Panc1 (cell line): ENCODE measurements at regions not wholly inside any gene's neighbourhood (a gene's known extent, or its start where the extent isn't known, plus 50 kb on each side); places are given as distances from the start of the nearest gene placed in this dataset.

Source experiments
- ATAC-seq: fragments of 200-7000 bp; cut with Tn5 transposase; 2 replicates; pipeline ENCODE4 v1.9.1; 2020; ENCODE audit warnings: mild to moderate bottlenecking, moderate library complexity
- BruUV-seq: library from RNA; stranded (reverse); fragments of 400-500 nt; replicated peaks from 2 replicates; lab custom pipeline; 2021; lab: Mats Ljungman, UMichigan
- CTCF ChIA-PET: fragments of 300-600 bp; sonication (Branson Sonifier 250); formaldehyde crosslinking; loops from one replicate; lab custom pipeline; 2022; ENCODE audit warnings: antibody characterized with exemption; lab: Charles Lee
- POLR2A ChIA-PET: fragments of 300-600 bp; sonication (Branson Sonifier 250); formaldehyde crosslinking; loops from one replicate; lab custom pipeline; 2022; ENCODE audit warnings: antibody characterized with exemption; lab: Charles Lee
- DNase-seq: peaks from one replicate; pipeline ENCODE4 v3.0.0-alpha.2; 2010; ENCODE audit warnings: low read depth, low spot score
- H3K27ac ChIP-seq: 2 replicates; pipeline ENCODE4 v1.5.1; 2011; ENCODE audit warnings: mild to moderate bottlenecking, low read length, inconsistent platforms
- H3K27me3 ChIP-seq: fragments of 200-500 bp; sonication (Bioruptor generic); 2 replicates; pipeline ENCODE4 v1.6.0; 2014; ENCODE audit warnings: low read length, inconsistent platforms; ENCODE audit not compliant: control insufficient read depth, insufficient read depth
- H3K36me3 ChIP-seq: fragments of 200-500 bp; sonication (Bioruptor generic); 2 replicates; pipeline ENCODE4 v1.5.1; 2014; ENCODE audit warnings: inconsistent platforms, mild to moderate bottlenecking, low read length, moderate library complexity; ENCODE audit not compliant: control insufficient read depth, insufficient read depth
- H3K4me1 ChIP-seq: 2 replicates; pipeline ENCODE4 v1.5.1; 2011; ENCODE audit warnings: inconsistent platforms, mild to moderate bottlenecking, low read length, moderate library complexity; ENCODE audit not compliant: control insufficient read depth, insufficient read depth
- H3K4me3 ChIP-seq, 2 experiments: 2 replicates each; pipeline ENCODE4 v1.5.1; 2011 to 2012; ENCODE audit warnings: low read depth in 2 of 2, low read length in 2 of 2, mild to moderate bottlenecking in 2 of 2, inconsistent platforms in 1 of 2, moderate library complexity in 1 of 2
- H3K9me3 ChIP-seq: fragments of 200-500 bp; sonication (Bioruptor generic); 2 replicates; pipeline ENCODE4 v1.5.1; 2014; ENCODE audit warnings: low read depth, mild to moderate bottlenecking, inconsistent platforms, low read length, moderate library complexity; ENCODE audit not compliant: control insufficient read depth, insufficient read depth
- POLR2AphosphoS5 ChIP-seq: IDR thresholded peaks from 2 replicates; pipeline ENCODE4 v1.6.1; 2012; ENCODE audit warnings: mild to moderate bottlenecking, low read depth, low read length, moderate library complexity
- REST ChIP-seq, 2 experiments: IDR thresholded peaks; 2 replicates each; pipeline ENCODE4 v1.6.1; 2011 to 2012; ENCODE audit warnings: low read depth in 2 of 2, control low read depth in 1 of 2, low read length in 1 of 2, mild to moderate bottlenecking in 1 of 2, moderate library complexity in 1 of 2; ENCODE audit not compliant: insufficient read depth in 1 of 2
- SIN3A ChIP-seq: IDR thresholded peaks from 2 replicates; pipeline ENCODE4 v1.6.1; 2012; ENCODE audit warnings: low read depth, mild to moderate bottlenecking, low read length, moderate library complexity, borderline replicate concordance; ENCODE audit not compliant: insufficient read depth
- TCF7L2 ChIP-seq: IDR thresholded peaks from 2 replicates; pipeline ENCODE4 v1.6.1; 2011; ENCODE audit warnings: mild to moderate bottlenecking, low read depth, low read length, inconsistent platforms
- in situ Hi-C: cut with HindIII; loops from 2 replicates; pipeline ENCODE4 v1.10.0; 2016; ENCODE audit warnings: low sequenced_read_pairs, low pct_unique_long_range_greater_than_20kb
- intact Hi-C: fragments of 100-400 bp; cut with micrococcal nuclease; formaldehyde crosslinking; loops from one replicate; pipeline ENCODE4 v1.10.0; 2022; ENCODE audit not compliant: unreplicated experiment
- TF ChIP-seq, protein P1 (sequence below): fragments of 450-650 bp; IDR thresholded peaks from 2 replicates; pipeline ENCODE4 v1.5.1; 2017; ENCODE audit warnings: mild to moderate bottlenecking

DNA sequence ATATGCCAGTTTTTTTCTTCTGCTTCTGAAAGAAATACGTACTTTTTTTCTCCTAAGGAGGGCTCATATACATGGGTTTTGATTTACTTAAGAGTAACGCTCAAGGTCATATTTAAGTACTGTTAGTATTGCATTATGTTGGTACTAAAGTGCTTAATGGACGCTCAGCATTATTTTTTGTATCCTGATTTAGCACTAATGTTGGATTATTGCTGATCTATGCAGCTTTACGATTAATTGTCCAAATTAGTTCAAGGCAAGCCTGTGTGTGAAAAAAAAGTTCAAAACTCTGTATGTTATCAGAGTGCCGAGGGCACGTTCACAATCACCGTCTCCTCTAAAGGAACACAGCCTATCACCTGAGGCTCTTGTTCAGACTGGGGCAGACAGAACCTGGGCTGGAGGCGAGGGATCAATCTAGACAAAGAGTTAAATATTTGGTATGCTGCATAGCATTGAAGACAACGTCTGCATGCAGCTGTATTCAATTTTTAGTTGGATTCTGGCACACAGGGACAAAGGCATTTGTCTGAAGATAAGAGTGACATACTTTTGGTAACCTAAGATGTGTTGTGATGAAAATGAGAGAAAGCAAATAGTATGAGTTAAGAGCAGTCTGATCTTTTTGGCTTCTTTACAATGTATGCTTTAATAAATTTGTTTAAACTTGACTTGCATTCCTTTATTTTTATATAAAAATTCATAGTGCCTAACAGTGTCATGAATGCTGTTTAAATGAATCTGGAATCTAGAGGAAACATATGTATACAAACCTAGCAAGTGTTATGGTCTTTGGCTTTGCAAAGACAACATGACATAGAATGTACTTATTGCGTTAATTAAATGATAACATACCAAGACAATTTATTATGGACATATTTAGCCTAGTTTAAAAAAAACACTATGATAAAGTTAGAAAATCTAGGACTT, 341.2 kb downstream of the SAMD5 start:
- Histone ChIP-seq H3K36me3 (no peaks in the 10 kb centered on the region), H3K27me3 (no peaks in the 10 kb centered on the region), H3K27ac (no peak overlapping the region), H3K4me3 (no peak overlapping the region), H3K4me1 (no peaks in the 10 kb centered on the region), H3K9me3 (no peaks in the 10 kb centered on the region)
- intact Hi-C loops (no loop called here), in situ Hi-C loops (no loop called here)
- TF ChIP-seq SIN3A (no peak), POLR2AphosphoS5 (no peak)
- TF ChIP-seq, protein P1, sequence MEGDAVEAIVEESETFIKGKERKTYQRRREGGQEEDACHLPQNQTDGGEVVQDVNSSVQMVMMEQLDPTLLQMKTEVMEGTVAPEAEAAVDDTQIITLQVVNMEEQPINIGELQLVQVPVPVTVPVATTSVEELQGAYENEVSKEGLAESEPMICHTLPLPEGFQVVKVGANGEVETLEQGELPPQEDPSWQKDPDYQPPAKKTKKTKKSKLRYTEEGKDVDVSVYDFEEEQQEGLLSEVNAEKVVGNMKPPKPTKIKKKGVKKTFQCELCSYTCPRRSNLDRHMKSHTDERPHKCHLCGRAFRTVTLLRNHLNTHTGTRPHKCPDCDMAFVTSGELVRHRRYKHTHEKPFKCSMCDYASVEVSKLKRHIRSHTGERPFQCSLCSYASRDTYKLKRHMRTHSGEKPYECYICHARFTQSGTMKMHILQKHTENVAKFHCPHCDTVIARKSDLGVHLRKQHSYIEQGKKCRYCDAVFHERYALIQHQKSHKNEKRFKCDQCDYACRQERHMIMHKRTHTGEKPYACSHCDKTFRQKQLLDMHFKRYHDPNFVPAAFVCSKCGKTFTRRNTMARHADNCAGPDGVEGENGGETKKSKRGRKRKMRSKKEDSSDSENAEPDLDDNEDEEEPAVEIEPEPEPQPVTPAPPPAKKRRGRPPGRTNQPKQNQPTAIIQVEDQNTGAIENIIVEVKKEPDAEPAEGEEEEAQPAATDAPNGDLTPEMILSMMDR = no peak
- ChIA-PET POLR2A (no interaction called here), CTCF (no interaction called here)
- no TSS peak for BruUV-seq
- DNase-seq (no peak), ATAC-seq (no peak)

DNA sequence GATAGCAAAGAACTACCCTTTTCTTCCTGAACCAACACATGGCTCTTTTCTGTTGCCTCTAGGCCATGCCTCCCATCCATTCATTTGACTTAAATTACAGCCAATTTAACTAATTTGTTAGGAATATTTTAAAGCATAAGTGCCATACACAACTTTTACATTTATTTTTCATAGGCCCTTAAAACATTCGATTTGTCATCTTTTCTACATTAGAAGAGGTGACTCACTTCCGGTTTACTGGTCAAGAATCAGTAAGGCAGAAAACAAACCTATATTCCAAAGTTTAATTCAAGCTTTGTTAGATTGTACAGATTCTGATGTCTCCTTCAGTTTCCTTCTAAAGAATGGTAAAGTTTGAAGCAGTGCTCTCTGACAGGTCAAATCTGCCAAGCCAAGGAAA, 344.3 kb downstream of the SAMD5 start:
- no peak for ATAC-seq
- TF ChIP-seq REST (IDR thresholded peaks at IDR 0.05; ENCODE audit: insufficient read depth in 1 of 2, low read depth in 2 of 2, low read length in 1 of 2) (no peak), SIN3A (no peak), TCF7L2 (no peak), POLR2AphosphoS5 (no peak)
- TF ChIP-seq, protein P1 = no peak
- no peak for DNase-seq
- in situ Hi-C loops = no loop called here
- H3K27ac ChIP-seq = no peak overlapping the region
- H3K27me3 ChIP-seq = no peaks in the 10 kb centered on the region
- H3K9me3 ChIP-seq = no peaks in the 10 kb centered on the region
- CTCF ChIA-PET = no interaction called here
- BruUV-seq = no TSS peak
- POLR2A ChIA-PET = no interaction called here
- H3K4me3 ChIP-seq = no peak overlapping the region
- no peaks in the 10 kb centered on the region for H3K4me1 ChIP-seq
- intact Hi-C loops = no loop called here
- H3K36me3 ChIP-seq = no peaks in the 10 kb centered on the region
